Activated CD8-positive, alpha-beta memory T cell treated with anti-CD3 and anti-CD28 coated beads, Interleukin-2, amount 10 ng/mL, durations not matched to agents 7 days and 5 days (primary cell): ENCODE measurements at regions not wholly inside any gene's neighbourhood (a gene's known extent, or its start where the extent isn't known, plus 50 kb on each side); places are given as distances from the start of the nearest gene placed in this dataset.
"Not testable (repeated sequence)": the region's sequence is repeated elsewhere in the genome, so short reads cannot be mapped to it uniquely, and the experiment has no call there.

Source experiments
- ATAC-seq: fragments of 150-1000 bp; cut with Tn5 transposase; one replicate; pipeline ENCODE4 v1.10.0; 2021; ENCODE audit warnings: moderate library complexity
- CTCF ChIA-PET: fragments of 350-600 bp; sonication (Branson Sonifier 250); formaldehyde crosslinking; loops from one replicate; lab custom pipeline; 2021; ENCODE audit warnings: antibody characterized with exemption; lab: Charles Lee
- DNase-seq: peaks from one replicate; pipeline ENCODE4 v3.0.0-alpha.2; 2020
- H3K27ac Mint-ChIP-seq: one replicate; pipeline ENCODE4 v1.8.0; 2021; ENCODE audit warnings: mild to moderate bottlenecking, mixed read lengths
- H3K27me3 Mint-ChIP-seq: one replicate; pipeline ENCODE4 v1.8.0; 2021; ENCODE audit warnings: mixed read lengths
- H3K36me3 Mint-ChIP-seq: one replicate; pipeline ENCODE4 v1.8.0; 2021; ENCODE audit warnings: mild to moderate bottlenecking, mixed read lengths
- H3K4me1 Mint-ChIP-seq: one replicate; pipeline ENCODE4 v1.8.0; 2021; ENCODE audit warnings: mixed read lengths
- H3K4me3 Mint-ChIP-seq: one replicate; pipeline ENCODE4 v1.8.0; 2021; ENCODE audit warnings: mild to moderate bottlenecking, moderate library complexity, mixed read lengths
- H3K9me3 Mint-ChIP-seq: one replicate; pipeline ENCODE4 v1.8.0; 2022; ENCODE audit warnings: low read depth, mixed read lengths

GRCh38 chr3:7977245-7978086 is 524.2 kb upstream of the LMCD1 start:
- DNase-seq (no peak), ATAC-seq (no peak)
- H3K9me3 Mint-ChIP-seq: peaks cover 3% of the 10 kb centered on the region
- H3K36me3 Mint-ChIP-seq: no peaks in the 10 kb centered on the region
- CTCF ChIA-PET: no interaction called here
- no peaks in the 10 kb centered on the region for H3K4me1 Mint-ChIP-seq
- no peaks in the 10 kb centered on the region for H3K27me3 Mint-ChIP-seq
- H3K27ac Mint-ChIP-seq: no peak overlapping the region
- H3K4me3 Mint-ChIP-seq: no peak overlapping the region

- no peak overlapping the region for H3K27ac Mint-ChIP-seq
- ATAC-seq (no peak), DNase-seq (no peak)
- no peak overlapping the region for H3K4me3 Mint-ChIP-seq
- peaks cover 3% of the 10 kb centered on the region for H3K9me3 Mint-ChIP-seq
- no peaks in the 10 kb centered on the region for H3K36me3 Mint-ChIP-seq
- H3K27me3 Mint-ChIP-seq: no peaks in the 10 kb centered on the region
- no peaks in the 10 kb centered on the region for H3K4me1 Mint-ChIP-seq
- CTCF ChIA-PET: no interaction called here
These were observed 523.6 kb upstream of the LMCD1 start for GRCh38 chr3:7978087-7978422.

GRCh38 chr3:7982126-7982525 is 519.5 kb upstream of the LMCD1 start:
- Mint-ChIP-seq H3K27ac (no peak overlapping the region), H3K9me3 (peaks cover 3% of the 10 kb centered on the region), H3K27me3 (no peaks in the 10 kb centered on the region), H3K36me3 (no peaks in the 10 kb centered on the region), H3K4me3 (no peak overlapping the region), H3K4me1 (no peaks in the 10 kb centered on the region)
- ATAC-seq: no peak
- no peak for DNase-seq
- CTCF ChIA-PET: no interaction called here

GRCh38 chr3:7999384-7999783 is 502.2 kb upstream of the LMCD1 start:
- Mint-ChIP-seq H3K4me3 (no peak overlapping the region), H3K27me3 (no peaks in the 10 kb centered on the region), H3K36me3 (no peaks in the 10 kb centered on the region), H3K9me3 (peaks cover 2% of the 10 kb centered on the region), H3K4me1 (no peaks in the 10 kb centered on the region), H3K27ac (no peak overlapping the region)
- CTCF ChIA-PET: no interaction called here
- ATAC-seq: no peak
- no peak for DNase-seq

GRCh38 chr3:8001307-8001706 is 500.3 kb upstream of the LMCD1 start:
- Mint-ChIP-seq H3K9me3 (no peaks in the 10 kb centered on the region), H3K27ac (no peak overlapping the region), H3K36me3 (no peaks in the 10 kb centered on the region), H3K4me3 (no peak overlapping the region), H3K4me1 (no peaks in the 10 kb centered on the region), H3K27me3 (no peaks in the 10 kb centered on the region)
- no peak for ATAC-seq
- DNase-seq: no peak
- CTCF ChIA-PET: no interaction called here

- no peak for DNase-seq
- Mint-ChIP-seq H3K27ac (no peak overlapping the region), H3K4me1 (no peaks in the 10 kb centered on the region), H3K9me3 (no peaks in the 10 kb centered on the region), H3K36me3 (no peaks in the 10 kb centered on the region), H3K27me3 (no peaks in the 10 kb centered on the region), H3K4me3 (no peak overlapping the region)
- CTCF ChIA-PET: no interaction called here
- ATAC-seq: no peak
These were observed 499.9 kb upstream of the LMCD1 start for GRCh38 chr3:8001712-8002111.

GRCh38 chr3:8011902-8012301 is 489.7 kb upstream of the LMCD1 start:
- CTCF ChIA-PET: no interaction called here
- H3K4me1 Mint-ChIP-seq: no peaks in the 10 kb centered on the region
- H3K27ac Mint-ChIP-seq: no peak overlapping the region

GRCh38 chr3:8020047-8020841 is 481.4 kb upstream of the LMCD1 start:
- no peak overlapping the region for H3K4me3 Mint-ChIP-seq
- DNase-seq (no peak), ATAC-seq (no peak)
- H3K4me1 Mint-ChIP-seq: no peaks in the 10 kb centered on the region
- peaks cover 3% of the 10 kb centered on the region for H3K9me3 Mint-ChIP-seq
- H3K27ac Mint-ChIP-seq: no peak overlapping the region
- no peaks in the 10 kb centered on the region for H3K36me3 Mint-ChIP-seq
- CTCF ChIA-PET: no interaction called here
- H3K27me3 Mint-ChIP-seq: no peaks in the 10 kb centered on the region

More at GRCh38 chr3:8011902-8012301, 489.7 kb upstream of the LMCD1 start:
- H3K4me3 Mint-ChIP-seq: no peak overlapping the region
- H3K9me3 Mint-ChIP-seq: no peaks in the 10 kb centered on the region
- ATAC-seq: no peak
- H3K36me3 Mint-ChIP-seq: no peaks in the 10 kb centered on the region
- DNase-seq: no peak
- H3K27me3 Mint-ChIP-seq: no peaks in the 10 kb centered on the region

GRCh38 chr3:8027954-8028353 is 473.7 kb upstream of the LMCD1 start:
- Mint-ChIP-seq H3K4me1 (no peaks in the 10 kb centered on the region), H3K27me3 (no peaks in the 10 kb centered on the region), H3K36me3 (no peaks in the 10 kb centered on the region), H3K4me3 (no peak overlapping the region), H3K9me3 (peaks cover 2% of the 10 kb centered on the region), H3K27ac (no peak overlapping the region)
- DNase-seq (no peak), ATAC-seq (no peak)
- CTCF ChIA-PET: no interaction called here

- DNase-seq (no peak), ATAC-seq (no peak)
- H3K36me3 Mint-ChIP-seq: no peaks in the 10 kb centered on the region
- H3K27me3 Mint-ChIP-seq: no peaks in the 10 kb centered on the region
- H3K4me1 Mint-ChIP-seq: no peaks in the 10 kb centered on the region
- no peak overlapping the region for H3K27ac Mint-ChIP-seq
- CTCF ChIA-PET: no interaction called here
- no peaks in the 10 kb centered on the region for H3K9me3 Mint-ChIP-seq
- H3K4me3 Mint-ChIP-seq: no peak overlapping the region
These were observed 451.3 kb upstream of the LMCD1 start for GRCh38 chr3:8050283-8050682.

- DNase-seq (no peak), ATAC-seq (no peak)
- CTCF ChIA-PET: no interaction called here
- Mint-ChIP-seq H3K36me3 (no peaks in the 10 kb centered on the region), H3K4me3 (no peak overlapping the region), H3K27me3 (no peaks in the 10 kb centered on the region), H3K9me3 (no peaks in the 10 kb centered on the region), H3K4me1 (no peaks in the 10 kb centered on the region), H3K27ac (no peak overlapping the region)
These were observed 449.0 kb upstream of the LMCD1 start for GRCh38 chr3:8052659-8053058.

- ATAC-seq, H3K9me3 Mint-ChIP-seq, CTCF ChIA-PET, DNase-seq, H3K4me3 Mint-ChIP-seq, H3K27me3 Mint-ChIP-seq, H3K4me1 Mint-ChIP-seq, H3K36me3 Mint-ChIP-seq, H3K27ac Mint-ChIP-seq: not testable (repeated sequence)
These were observed 433.5 kb upstream of the LMCD1 start for GRCh38 chr3:8068135-8068534.

GRCh38 chr3:8069471-8069870 is 432.2 kb upstream of the LMCD1 start:
- CTCF ChIA-PET: no interaction called here
- Mint-ChIP-seq H3K27me3 (no peaks in the 10 kb centered on the region), H3K27ac (no peak overlapping the region), H3K4me3 (no peak overlapping the region), H3K9me3 (peaks cover 3% of the 10 kb centered on the region), H3K36me3 (no peaks in the 10 kb centered on the region), H3K4me1 (no peaks in the 10 kb centered on the region)
- no peak for ATAC-seq
- DNase-seq: no peak

- Mint-ChIP-seq H3K4me1 (no peaks in the 10 kb centered on the region), H3K9me3 (peaks cover 3% of the 10 kb centered on the region), H3K27ac (no peak overlapping the region), H3K36me3 (no peaks in the 10 kb centered on the region), H3K4me3 (no peak overlapping the region), H3K27me3 (no peaks in the 10 kb centered on the region)
- DNase-seq: no peak
- ATAC-seq: no peak
- CTCF ChIA-PET: no interaction called here
These were observed 431.6 kb upstream of the LMCD1 start for GRCh38 chr3:8070011-8070410.
